Esophagus muscularis mucosa (tissue), 4 donors: ENCODE measurements at regions not wholly inside any gene's neighbourhood (a gene's known extent, or its start where the extent isn't known, plus 50 kb on each side); places are given as distances from the start of the nearest gene placed in this dataset.

Source experiments
- DNase-seq: peaks from one replicate; pipeline ENCODE4 v3.0.0-alpha.2; 2017; ENCODE audit errors: extremely low spot score
- H3K27ac ChIP-seq, 4 donors: fragments of 200-600 bp; sonication (generic); replicated peaks in 1 of 4; 1 replicate in 3 of 4; 2 replicates in 1 of 4; pipeline ENCODE4 v1.5.1; 2016 to 2019; ENCODE audit warnings: mild to moderate bottlenecking in 1 of 4
- H3K27me3 ChIP-seq, 4 donors: fragments of 200-600 bp; sonication (generic); one replicate each; pipeline versions ENCODE4 v1.5.1 to v1.6.0; 2016 to 2019
- H3K36me3 ChIP-seq, 4 donors: fragments of 200-600 bp; sonication (generic); one replicate each; pipeline ENCODE4 v1.5.1; 2016 to 2019
- H3K4me1 ChIP-seq, 4 donors: fragments of 200-600 bp; sonication (generic); one replicate each; pipeline ENCODE4 v1.5.1; 2016 to 2019
- H3K4me3 ChIP-seq, 4 donors: fragments of 200-600 bp; sonication (generic); 1 replicate in 2 of 4; 2 replicates in 2 of 4; pipeline ENCODE4 v1.5.1; 2016 to 2019; ENCODE audit warnings: mild to moderate bottlenecking in 4 of 4, moderate library complexity in 1 of 4
- H3K9me3 ChIP-seq, 4 donors: fragments of 200-600 bp; sonication (generic); 1 replicate in 3 of 4; 2 replicates in 1 of 4; pipeline ENCODE4 v1.5.1; 2016 to 2019
- CTCF ChIP-seq, 3 experiments: fragments of 200-600 bp in 2 of 3; fragments of 450-650 bp in 1 of 3; sonication (generic) in 2 of 3; IDR thresholded peaks; one replicate each; pipeline ENCODE4 v1.5.1; 2017 to 2019; ENCODE audit warnings: antibody characterized with exemption in 3 of 3, mild to moderate bottlenecking in 2 of 3, moderate library complexity in 1 of 3
- EP300 ChIP-seq: sonication (generic); formaldehyde crosslinking; IDR thresholded peaks from one replicate; pipeline ENCODE4 v1.6.1; 2017; ENCODE audit warnings: antibody characterized with exemption
- POLR2A ChIP-seq: fragments of 450-650 bp; IDR thresholded peaks from one replicate; pipeline ENCODE4 v1.6.1; 2017; ENCODE audit warnings: antibody characterized with exemption, moderate library complexity, mild to moderate bottlenecking, low read depth
- POLR2AphosphoS5 ChIP-seq, 2 donors: sonication (generic); formaldehyde crosslinking; IDR thresholded peaks; one replicate each; pipeline ENCODE4 v1.6.1; 2017; ENCODE audit warnings: antibody characterized with exemption in 2 of 2
- WGBS: methylation state at CpG from one replicate; pipeline ENCODE4 v1.1.5; 2018; 5-methylcytosine and 5-hydroxymethylcytosine counted together
- intact Hi-C: fragments of 100-400 bp; cut with DNase I; formaldehyde crosslinking; loops from one replicate; pipeline ENCODE4 v1.15.1; 2023

DNA sequence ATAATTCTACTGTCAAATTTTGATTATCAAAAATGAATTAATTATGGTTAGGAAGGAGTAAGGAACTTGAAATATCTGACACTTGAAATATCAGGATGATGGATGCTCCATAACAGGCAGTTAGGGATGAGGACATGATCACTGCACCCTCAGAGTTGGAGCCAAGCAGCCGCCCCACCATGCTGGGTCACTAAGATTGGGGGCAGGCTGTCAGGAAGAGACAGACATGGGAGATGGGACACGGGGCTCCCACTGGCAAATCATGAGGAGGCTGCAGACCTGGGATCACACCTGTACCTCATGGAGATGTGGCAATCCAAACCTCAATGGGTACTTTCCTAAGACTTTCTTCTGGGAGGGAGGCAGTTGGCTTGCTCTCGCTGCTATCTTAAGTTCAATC is 982.0 kb upstream of the ZEB2 start:
- no peaks in the 10 kb centered on the region for H3K4me1 ChIP-seq
- intact Hi-C loops, result no loop called here
- DNase-seq, result no peak
- no peaks in the 10 kb centered on the region for H3K27me3 ChIP-seq
- WGBS, result 85% methylated on average over 3 of the region's 3 CpGs
- no peak overlapping the region for H3K4me3 ChIP-seq
- no peaks in the 10 kb centered on the region for H3K9me3 ChIP-seq
- H3K36me3 ChIP-seq, result no peaks in the 10 kb centered on the region
- no peak for TF ChIP-seq EP300
- TF ChIP-seq POLR2AphosphoS5 (IDR thresholded peaks at IDR 0.05), result no peak
- TF ChIP-seq POLR2A, result no peak
- TF ChIP-seq CTCF (IDR thresholded peaks at IDR 0.05), result no peak
- H3K27ac ChIP-seq, result no peak overlapping the region

DNA sequence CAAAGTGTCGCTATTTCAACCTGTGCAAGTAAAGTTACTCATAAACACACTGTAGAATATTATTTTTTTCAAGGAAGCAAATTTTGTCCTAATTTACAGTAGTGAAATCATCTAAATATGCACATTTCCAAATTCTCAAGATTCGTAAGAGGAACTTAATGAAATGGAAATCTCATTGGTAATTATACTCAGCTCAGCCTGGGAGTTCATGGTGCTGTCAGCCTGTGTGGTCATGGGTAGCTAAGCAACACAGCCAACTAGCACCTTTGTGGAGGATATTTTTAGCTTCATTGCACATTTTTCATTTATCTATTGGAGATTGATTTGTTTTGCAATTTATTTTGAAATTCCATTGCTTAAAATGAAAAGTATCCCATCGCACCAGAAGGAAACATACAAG is 975.7 kb upstream of the ZEB2 start:
- H3K36me3 ChIP-seq, result no peaks in the 10 kb centered on the region
- intact Hi-C loops, result no loop called here
- WGBS, result 87% methylated on average over 3 of the region's 3 CpGs

DNA sequence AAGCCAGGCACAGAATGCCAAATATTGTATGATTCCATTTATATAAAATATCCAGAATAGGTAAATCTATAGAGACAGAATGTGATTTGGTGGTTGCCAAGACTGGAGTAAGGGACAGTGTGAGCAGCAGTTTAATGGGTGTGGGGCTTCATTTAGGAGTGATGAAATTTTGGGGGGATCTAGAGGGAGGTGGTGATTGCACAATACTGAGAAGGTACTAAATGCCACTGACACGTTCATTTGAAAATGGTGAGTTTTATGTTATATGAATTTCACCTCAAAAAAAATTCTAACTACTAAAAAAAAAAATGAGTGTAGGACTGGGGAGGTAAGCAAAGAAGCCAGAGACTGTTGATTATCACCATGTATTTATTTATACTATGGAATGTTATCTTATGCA is 974.5 kb upstream of the ZEB2 start:
- Histone ChIP-seq H3K27me3 (no peaks in the 10 kb centered on the region), H3K4me3 (no peak overlapping the region), H3K4me1 (no peaks in the 10 kb centered on the region), H3K9me3 (peaks cover 0 to 13% (median 5%) of the 10 kb centered on the region in 4 donors), H3K27ac (no peak overlapping the region), H3K36me3 (no peaks in the 10 kb centered on the region)
- DNase-seq, result no peak
- 94% methylated on average over 1 of the region's 1 CpG for WGBS
- TF ChIP-seq CTCF (IDR thresholded peaks at IDR 0.05) (no peak), POLR2AphosphoS5 (IDR thresholded peaks at IDR 0.05) (no peak), EP300 (no peak)
- intact Hi-C loops, result no loop called here

More for the DNA sequence above, 975.7 kb upstream of the ZEB2 start:
- Histone ChIP-seq H3K9me3 (peaks cover 0 to 13% (median 5%) of the 10 kb centered on the region in 4 donors), H3K27ac (no peak overlapping the region), H3K4me1 (no peaks in the 10 kb centered on the region), H3K27me3 (no peaks in the 10 kb centered on the region), H3K4me3 (no peak overlapping the region)
- TF ChIP-seq POLR2A (no peak), EP300 (no peak), CTCF (IDR thresholded peaks at IDR 0.05) (no peak), POLR2AphosphoS5 (IDR thresholded peaks at IDR 0.05) (no peak)
- DNase-seq, result no peak

DNA sequence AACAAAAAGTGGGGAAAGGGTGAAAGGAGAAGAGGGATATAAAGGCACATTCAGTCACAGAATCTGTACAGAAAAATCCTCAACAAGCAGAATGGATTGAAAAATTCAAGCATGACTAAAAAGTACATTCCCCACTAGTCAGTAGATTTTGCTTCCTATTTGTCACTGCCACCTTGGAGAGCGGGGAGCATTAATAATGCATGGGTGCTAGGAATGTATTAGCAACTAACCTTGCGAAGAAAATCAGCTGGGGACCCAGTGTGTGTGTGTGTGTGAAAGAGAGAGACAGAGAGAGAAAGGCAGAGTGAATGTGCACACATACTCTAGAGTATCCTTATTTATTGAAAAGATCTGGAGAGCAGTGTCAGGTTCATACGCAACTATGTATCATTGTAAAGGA is 968.7 kb upstream of the ZEB2 start:
- WGBS, result 92% methylated on average over 3 of the region's 3 CpGs
- TF ChIP-seq CTCF (IDR thresholded peaks at IDR 0.05) (no peak), POLR2AphosphoS5 (IDR thresholded peaks at IDR 0.05) (no peak), POLR2A (no peak), EP300 (no peak)
- intact Hi-C loops, result no loop called here

GRCh38 chr2:145484448-145485097 is 964.7 kb upstream of the ZEB2 start:
- no peak for DNase-seq
- H3K36me3 ChIP-seq, result no peaks in the 10 kb centered on the region
- no peak overlapping the region for H3K4me3 ChIP-seq
- H3K9me3 ChIP-seq, result no peaks in the 10 kb centered on the region
- H3K27me3 ChIP-seq, result no peaks in the 10 kb centered on the region
- no peak overlapping the region for H3K27ac ChIP-seq
- H3K4me1 ChIP-seq, result no peaks in the 10 kb centered on the region
- intact Hi-C loops, result no loop called here
- TF ChIP-seq CTCF (IDR thresholded peaks at IDR 0.05), result peak in 2 of 3 experiments; percentile 14 to 25
- no peak for TF ChIP-seq POLR2AphosphoS5 (IDR thresholded peaks at IDR 0.05)

More for the DNA sequence above, 968.7 kb upstream of the ZEB2 start:
- H3K4me1 ChIP-seq, result no peaks in the 10 kb centered on the region
- no peak overlapping the region for H3K27ac ChIP-seq
- no peaks in the 10 kb centered on the region for H3K27me3 ChIP-seq
- no peaks in the 10 kb centered on the region for H3K36me3 ChIP-seq
- H3K9me3 ChIP-seq, result peaks cover 0 to 12% (median 5%) of the 10 kb centered on the region in 4 donors
- no peak for DNase-seq
- H3K4me3 ChIP-seq, result no peak overlapping the region
